ENCODE measurements at regions not wholly inside any gene's neighbourhood (a gene's known extent, or its start where the extent isn't known, plus 50 kb on each side); places are given as distances from the start of the nearest gene placed in this dataset.

DNA sequence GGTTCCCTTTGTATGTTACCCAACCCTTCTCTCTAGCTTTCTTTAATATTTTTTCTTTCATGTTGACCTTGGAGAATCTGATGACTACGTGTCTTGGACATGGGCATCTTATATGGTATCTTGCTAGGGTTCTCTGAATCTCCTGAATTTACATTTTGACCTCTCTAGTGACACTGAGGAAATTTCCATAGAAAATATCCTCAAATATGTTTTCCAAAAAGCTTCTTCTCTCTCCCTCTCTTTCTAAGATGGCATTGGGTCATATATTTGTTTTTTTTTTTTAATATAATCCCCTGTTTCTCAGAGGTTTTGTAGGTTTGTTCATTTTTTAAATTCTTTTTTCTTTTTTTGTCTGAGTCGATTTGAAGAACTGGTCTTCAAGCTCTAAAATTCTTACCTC, 184.0 kb upstream of the TMC3 start:
- Histone ChIP-seq H3K4me3 (no peak overlapping the region), H3K9me3 (peaks cover 0 to 6% (median 0%) of the 10 kb centered on the region in 4 donors), H3K36me3 (no peaks in the 10 kb centered on the region), H3K4me1 (no peaks in the 10 kb centered on the region), H3K27ac (no peak overlapping the region), H3K27me3 (no peaks in the 10 kb centered on the region)
- 89 to 93% methylated on average over 2 of the region's 2 CpGs for WGBS, 2 donors
- DNase-seq (ENCODE audit: low spot score in 2 of 2), result no peak
- TF ChIP-seq, protein P1, sequence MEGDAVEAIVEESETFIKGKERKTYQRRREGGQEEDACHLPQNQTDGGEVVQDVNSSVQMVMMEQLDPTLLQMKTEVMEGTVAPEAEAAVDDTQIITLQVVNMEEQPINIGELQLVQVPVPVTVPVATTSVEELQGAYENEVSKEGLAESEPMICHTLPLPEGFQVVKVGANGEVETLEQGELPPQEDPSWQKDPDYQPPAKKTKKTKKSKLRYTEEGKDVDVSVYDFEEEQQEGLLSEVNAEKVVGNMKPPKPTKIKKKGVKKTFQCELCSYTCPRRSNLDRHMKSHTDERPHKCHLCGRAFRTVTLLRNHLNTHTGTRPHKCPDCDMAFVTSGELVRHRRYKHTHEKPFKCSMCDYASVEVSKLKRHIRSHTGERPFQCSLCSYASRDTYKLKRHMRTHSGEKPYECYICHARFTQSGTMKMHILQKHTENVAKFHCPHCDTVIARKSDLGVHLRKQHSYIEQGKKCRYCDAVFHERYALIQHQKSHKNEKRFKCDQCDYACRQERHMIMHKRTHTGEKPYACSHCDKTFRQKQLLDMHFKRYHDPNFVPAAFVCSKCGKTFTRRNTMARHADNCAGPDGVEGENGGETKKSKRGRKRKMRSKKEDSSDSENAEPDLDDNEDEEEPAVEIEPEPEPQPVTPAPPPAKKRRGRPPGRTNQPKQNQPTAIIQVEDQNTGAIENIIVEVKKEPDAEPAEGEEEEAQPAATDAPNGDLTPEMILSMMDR (IDR thresholded peaks at IDR 0.05), result no peak

DNA sequence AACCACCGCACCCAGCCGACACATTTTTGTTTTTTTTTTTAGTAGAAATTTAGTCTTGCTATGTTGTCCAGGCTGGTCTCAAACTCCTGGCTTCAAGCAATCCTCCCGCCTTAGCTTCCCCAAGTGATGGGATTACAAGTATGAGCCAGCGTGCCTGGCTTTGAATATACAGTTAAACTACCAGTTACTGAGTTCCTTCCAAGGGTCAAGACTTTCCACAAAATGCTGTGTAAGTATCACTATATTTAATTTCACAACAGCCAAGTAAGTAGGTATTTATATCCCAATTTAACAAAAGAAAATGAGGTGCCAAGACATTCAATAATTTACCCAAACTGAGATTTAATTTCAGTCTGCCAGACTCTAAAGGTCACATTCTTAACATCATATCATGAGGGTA, 181.3 kb upstream of the TMC3 start:
- 94 to 96% methylated on average over 4 of the region's 4 CpGs for WGBS, 2 donors
- Histone ChIP-seq H3K27me3 (no peaks in the 10 kb centered on the region), H3K4me1 (no peaks in the 10 kb centered on the region), H3K4me3 (no peak overlapping the region), H3K27ac (no peak overlapping the region), H3K36me3 (no peaks in the 10 kb centered on the region), H3K9me3 (peaks cover 0 to 6% (median 0%) of the 10 kb centered on the region in 4 donors)
- TF ChIP-seq, protein P1 (IDR thresholded peaks at IDR 0.05), result no peak
- TF ChIP-seq EP300 (IDR thresholded peaks at IDR 0.05) (no peak), POLR2A (IDR thresholded peaks at IDR 0.05) (no peak)
- DNase-seq (ENCODE audit: low spot score in 2 of 2), result no peak

DNA sequence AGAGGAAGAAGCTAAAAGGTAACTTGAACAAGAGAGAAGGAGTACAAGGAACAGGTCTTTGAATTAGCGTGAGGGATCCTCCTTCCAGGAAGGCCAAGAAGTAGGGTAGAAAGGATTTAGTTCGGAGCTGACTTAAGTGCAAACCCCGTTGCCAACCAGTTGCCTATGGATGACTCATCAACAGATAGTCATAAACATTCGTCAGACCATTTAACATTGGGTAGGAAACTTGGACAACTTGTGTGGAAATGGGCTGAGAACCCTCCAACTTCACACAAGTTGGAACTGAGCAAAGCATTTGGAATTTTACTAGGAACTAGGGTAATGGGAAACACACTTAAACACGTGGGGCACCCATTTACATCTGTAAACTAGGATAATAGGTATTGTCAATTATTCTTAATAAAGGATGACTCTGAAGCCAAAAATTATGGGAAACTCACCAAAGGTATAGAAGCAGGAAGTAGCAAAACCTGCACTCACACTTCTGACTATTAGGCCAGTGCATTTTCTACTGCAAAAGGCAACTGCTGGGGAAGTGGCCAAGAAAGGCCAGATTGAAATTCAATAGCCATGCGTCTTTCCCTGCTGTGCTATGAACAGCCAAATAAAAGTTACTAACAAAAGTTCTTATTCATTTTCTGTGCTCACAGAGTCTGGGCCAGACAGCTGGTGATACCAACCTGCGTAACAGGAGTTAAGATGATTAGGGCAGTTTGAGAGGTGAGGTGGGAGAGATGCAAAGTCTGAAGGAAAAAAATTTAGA, 174.5 kb upstream of the TMC3 start:
- Histone ChIP-seq H3K9me3 (no peaks in the 10 kb centered on the region), H3K27me3 (no peaks in the 10 kb centered on the region), H3K27ac (no peak overlapping the region), H3K4me1 (no peaks in the 10 kb centered on the region), H3K36me3 (no peaks in the 10 kb centered on the region), H3K4me3 (no peak overlapping the region)
- WGBS, 2 donors, result 77% methylated on average over 7 of the region's 7 CpGs
- no peak for TF ChIP-seq EP300 (IDR thresholded peaks at IDR 0.05)
- TF ChIP-seq, protein P1 (IDR thresholded peaks at IDR 0.05), result no peak
- no peak for TF ChIP-seq POLR2A (IDR thresholded peaks at IDR 0.05)
- no peak for DNase-seq (ENCODE audit: low spot score in 2 of 2)

DNA sequence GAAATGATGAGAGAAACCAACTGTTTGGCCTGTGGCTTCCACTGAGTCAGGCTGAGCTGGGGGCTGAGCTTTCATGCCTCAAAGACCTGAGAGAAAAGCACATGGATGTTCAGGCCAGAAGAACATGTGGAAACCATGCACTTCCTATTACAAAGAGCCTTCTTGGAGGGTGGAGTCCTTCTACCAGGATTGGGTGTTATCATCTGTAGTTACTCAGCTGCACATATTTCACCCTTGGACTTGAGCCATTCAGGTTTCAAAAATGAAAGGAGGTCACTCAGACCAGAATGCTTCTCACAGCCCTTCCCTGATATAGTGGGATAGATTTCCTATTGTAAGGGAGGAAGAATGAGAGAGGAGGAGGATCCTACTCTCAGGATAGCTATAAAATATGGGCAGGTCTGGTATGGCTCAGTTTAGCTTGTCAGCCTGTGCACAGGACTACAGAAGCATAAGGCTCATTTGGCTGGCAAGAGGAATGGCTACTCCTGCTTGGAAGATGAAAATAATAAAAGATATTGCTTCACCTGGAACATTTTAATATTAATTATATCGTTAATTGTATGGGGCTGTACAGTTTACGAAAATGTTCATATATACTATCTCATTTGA, 173.6 kb upstream of the TMC3 start:
- WGBS, 2 donors, result 84 to 90% methylated on average over 2 of the region's 2 CpGs
- no peak overlapping the region for H3K27ac ChIP-seq
- H3K4me1 ChIP-seq, result no peaks in the 10 kb centered on the region
- DNase-seq (ENCODE audit: low spot score in 2 of 2), result no peak
- no peaks in the 10 kb centered on the region for H3K27me3 ChIP-seq
- H3K4me3 ChIP-seq, result no peak overlapping the region
- H3K9me3 ChIP-seq, result no peaks in the 10 kb centered on the region
- H3K36me3 ChIP-seq, result no peaks in the 10 kb centered on the region
- TF ChIP-seq, protein P1 (IDR thresholded peaks at IDR 0.05), result no peak
- TF ChIP-seq POLR2A (IDR thresholded peaks at IDR 0.05) (no peak), EP300 (IDR thresholded peaks at IDR 0.05) (no peak)

DNA sequence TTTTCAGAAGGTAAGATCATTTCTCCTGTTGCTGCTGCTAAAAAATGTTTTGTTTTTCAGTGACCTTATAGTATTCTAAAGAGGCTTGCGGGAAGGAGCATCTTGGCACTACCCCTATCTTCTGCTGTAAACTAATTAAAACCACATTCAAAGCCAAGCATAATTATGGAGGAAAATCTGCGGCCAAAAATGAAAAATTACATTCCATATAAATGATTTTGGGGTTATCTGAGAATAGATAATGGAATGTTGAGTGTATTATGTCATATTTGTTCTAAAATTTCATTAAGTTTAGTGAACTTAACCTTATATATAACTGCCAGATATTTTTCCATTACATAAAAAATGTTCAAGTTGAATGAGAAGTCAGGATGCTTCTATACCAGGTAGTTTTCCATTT, 170.4 kb upstream of the TMC3 start:
- TF ChIP-seq POLR2A (IDR thresholded peaks at IDR 0.05) (no peak), EP300 (IDR thresholded peaks at IDR 0.05) (no peak)
- TF ChIP-seq, protein P1 (IDR thresholded peaks at IDR 0.05), result no peak
- Histone ChIP-seq H3K27me3 (no peaks in the 10 kb centered on the region), H3K4me1 (no peaks in the 10 kb centered on the region), H3K36me3 (no peaks in the 10 kb centered on the region), H3K9me3 (no peaks in the 10 kb centered on the region), H3K27ac (no peak overlapping the region), H3K4me3 (no peak overlapping the region)
- WGBS, 2 donors, result 65 to 72% methylated on average over 2 of the region's 2 CpGs
- DNase-seq (ENCODE audit: low spot score in 2 of 2), result no peak
